MM.1S (cell line): ENCODE measurements at regions not wholly inside any gene's neighbourhood (a gene's known extent, or its start where the extent isn't known, plus 50 kb on each side); places are given as distances from the start of the nearest gene placed in this dataset.

Source experiments
- EZH2 ChIP-seq: fragments of 300-600 bp; sonication (generic); optimal IDR thresholded peaks from 2 replicates; pipeline ENCODE3; 2017; ENCODE audit warnings: low read depth, mild to moderate bottlenecking, antibody characterized with exemption, low read length, mixed read lengths
- TF ChIP-seq, protein P1 (sequence below): fragments of 300-600 bp; sonication (generic); IDR thresholded peaks from 2 replicates; pipeline ENCODE4 v1.5.1; 2016; ENCODE audit warnings: antibody characterized with exemption, low read length, mixed read lengths

DNA sequence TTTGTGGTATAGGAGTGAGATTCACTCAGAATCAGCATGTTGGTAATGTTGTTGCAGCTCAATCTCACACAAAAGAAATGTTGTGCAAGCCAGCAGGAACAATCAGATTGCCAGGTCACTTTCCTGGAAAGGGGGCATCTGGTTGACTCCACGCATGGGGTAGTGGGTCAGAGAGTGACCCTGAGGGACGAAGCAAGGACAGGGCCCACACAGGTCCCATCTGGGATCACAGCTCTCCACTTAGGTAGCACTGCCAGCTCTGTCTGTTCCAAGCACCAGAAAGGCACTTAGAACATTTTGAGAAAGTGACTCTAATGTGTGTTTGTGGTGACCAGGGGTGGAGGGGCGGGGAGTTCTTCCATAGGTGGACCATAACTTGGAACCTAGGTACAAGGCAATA lies 109.5 kb downstream of the RASSF10 start:
- TF ChIP-seq, protein P1, sequence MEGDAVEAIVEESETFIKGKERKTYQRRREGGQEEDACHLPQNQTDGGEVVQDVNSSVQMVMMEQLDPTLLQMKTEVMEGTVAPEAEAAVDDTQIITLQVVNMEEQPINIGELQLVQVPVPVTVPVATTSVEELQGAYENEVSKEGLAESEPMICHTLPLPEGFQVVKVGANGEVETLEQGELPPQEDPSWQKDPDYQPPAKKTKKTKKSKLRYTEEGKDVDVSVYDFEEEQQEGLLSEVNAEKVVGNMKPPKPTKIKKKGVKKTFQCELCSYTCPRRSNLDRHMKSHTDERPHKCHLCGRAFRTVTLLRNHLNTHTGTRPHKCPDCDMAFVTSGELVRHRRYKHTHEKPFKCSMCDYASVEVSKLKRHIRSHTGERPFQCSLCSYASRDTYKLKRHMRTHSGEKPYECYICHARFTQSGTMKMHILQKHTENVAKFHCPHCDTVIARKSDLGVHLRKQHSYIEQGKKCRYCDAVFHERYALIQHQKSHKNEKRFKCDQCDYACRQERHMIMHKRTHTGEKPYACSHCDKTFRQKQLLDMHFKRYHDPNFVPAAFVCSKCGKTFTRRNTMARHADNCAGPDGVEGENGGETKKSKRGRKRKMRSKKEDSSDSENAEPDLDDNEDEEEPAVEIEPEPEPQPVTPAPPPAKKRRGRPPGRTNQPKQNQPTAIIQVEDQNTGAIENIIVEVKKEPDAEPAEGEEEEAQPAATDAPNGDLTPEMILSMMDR: no peak
- TF ChIP-seq EZH2: no peak
